OCI-LY1 (cell line): ENCODE measurements at regions not wholly inside any gene's neighbourhood (a gene's known extent, or its start where the extent isn't known, plus 50 kb on each side); places are given as distances from the start of the nearest gene placed in this dataset.

Experiments used
- H2AFZ ChIP-seq: fragments of 200-600 bp; sonication (generic), shearing (Covaris generic); 2 replicates; pipeline ENCODE4 v1.6.0; 2014; ENCODE audit warnings: antibody characterized with exemption, mild to moderate bottlenecking, low read length
- H3F3A ChIP-seq: fragments of 200-600 bp; sonication (generic), shearing (Covaris generic); 2 replicates; pipeline ENCODE4 v1.6.0; 2014; ENCODE audit warnings: mild to moderate bottlenecking, antibody characterized with exemption, low read length, moderate library complexity; ENCODE audit not compliant: insufficient read depth
- H3K27ac ChIP-seq: fragments of 200-600 bp; sonication (generic); 2 replicates; pipeline ENCODE4 v1.5.1; 2014; ENCODE audit warnings: low read length, mixed run types, mild to moderate bottlenecking, low read depth; ENCODE audit not compliant: poor library complexity, severe bottlenecking
- H3K27me3 ChIP-seq: fragments of 200-600 bp; sonication (generic); 2 replicates; pipeline ENCODE4 v1.6.0; 2014; ENCODE audit warnings: antibody characterized with exemption, mild to moderate bottlenecking, low read length, moderate library complexity; ENCODE audit not compliant: insufficient read depth
- H3K36me3 ChIP-seq: fragments of 200-600 bp; sonication (generic); 2 replicates; pipeline ENCODE4 v1.6.1; 2014; ENCODE audit warnings: mild to moderate bottlenecking, antibody characterized with exemption, low read length, moderate library complexity, mixed read lengths; ENCODE audit not compliant: insufficient read depth
- H3K4me1 ChIP-seq: fragments of 200-600 bp; sonication (generic); 2 replicates; pipeline ENCODE4 v1.5.1; 2014; ENCODE audit warnings: mild to moderate bottlenecking, low read length, moderate library complexity; ENCODE audit not compliant: insufficient read depth, severe bottlenecking
- H3K4me2 ChIP-seq: fragments of 200-600 bp; sonication (generic), shearing (Covaris generic); 2 replicates; pipeline ENCODE4 v1.6.1; 2014; ENCODE audit warnings: low read length
- H3K4me3 ChIP-seq: fragments of 200-600 bp; sonication (generic); 2 replicates; pipeline ENCODE4 v1.5.1; 2014; ENCODE audit warnings: low read length, low read depth, mild to moderate bottlenecking, mixed read lengths; ENCODE audit not compliant: poor library complexity, severe bottlenecking
- H3K79me2 ChIP-seq: fragments of 200-600 bp; shearing (Covaris generic); 2 replicates; pipeline ENCODE4 v1.6.1; 2016; ENCODE audit warnings: mixed run types, low read length, mixed read lengths; ENCODE audit not compliant: insufficient read depth
- H3K9ac ChIP-seq: fragments of 200-600 bp; sonication (generic), shearing (Covaris generic); 2 replicates; pipeline ENCODE4 v1.6.1; 2014; ENCODE audit warnings: mild to moderate bottlenecking, low read length, mixed read lengths
- H3K9me2 ChIP-seq: fragments of 200-600 bp; sonication (generic), shearing (Covaris generic); 2 replicates; pipeline ENCODE4 v1.6.1; 2014; ENCODE audit warnings: low read depth, mild to moderate bottlenecking, low read length, mixed read lengths
- H3K9me3 ChIP-seq: fragments of 200-600 bp; shearing (Covaris generic); 2 replicates; pipeline ENCODE4 v1.6.1; 2014; ENCODE audit warnings: low read length, mixed read lengths
- H4K20me1 ChIP-seq: fragments of 200-600 bp; sonication (generic), shearing (Covaris generic); 2 replicates; pipeline ENCODE4 v1.6.0; 2016; ENCODE audit warnings: mild to moderate bottlenecking, low read length; ENCODE audit not compliant: insufficient read depth
- CTCF ChIP-seq: fragments of 200-600 bp; sonication (generic), shearing (Covaris generic); IDR thresholded peaks from 2 replicates; pipeline ENCODE4 v1.5.1; 2017; ENCODE audit warnings: mild to moderate bottlenecking, antibody characterized with exemption, low read length, moderate library complexity, mixed read lengths
- EZH2 ChIP-seq: fragments of 200-600 bp; sonication (generic), shearing (Covaris generic); IDR thresholded peaks from 2 replicates; pipeline ENCODE4 v1.8.0; 2017; ENCODE audit warnings: borderline replicate concordance, mixed run types, mild to moderate bottlenecking, antibody characterized with exemption, low read length, moderate library complexity, mixed read lengths

- Histone ChIP-seq H3K9ac (no peak overlapping the region), H3K9me2 (no peaks in the 10 kb centered on the region), H3K9me3 (no peaks in the 10 kb centered on the region), H3K36me3 (no peaks in the 10 kb centered on the region), H3K27me3 (no peaks in the 10 kb centered on the region), H3F3A (no peaks in the 10 kb centered on the region), H3K4me3 (no peak overlapping the region), H3K4me1 (no peaks in the 10 kb centered on the region), H4K20me1 (no peaks in the 10 kb centered on the region), H2AFZ (no peak overlapping the region), H3K79me2 (no peaks in the 10 kb centered on the region), H3K27ac (no peak overlapping the region), H3K4me2 (no peak overlapping the region)
- TF ChIP-seq CTCF: no peak
- no peak for TF ChIP-seq EZH2
Measured at GRCh38 chr18:44526705-44527415, 153.8 kb upstream of the SETBP1 start.

DNA sequence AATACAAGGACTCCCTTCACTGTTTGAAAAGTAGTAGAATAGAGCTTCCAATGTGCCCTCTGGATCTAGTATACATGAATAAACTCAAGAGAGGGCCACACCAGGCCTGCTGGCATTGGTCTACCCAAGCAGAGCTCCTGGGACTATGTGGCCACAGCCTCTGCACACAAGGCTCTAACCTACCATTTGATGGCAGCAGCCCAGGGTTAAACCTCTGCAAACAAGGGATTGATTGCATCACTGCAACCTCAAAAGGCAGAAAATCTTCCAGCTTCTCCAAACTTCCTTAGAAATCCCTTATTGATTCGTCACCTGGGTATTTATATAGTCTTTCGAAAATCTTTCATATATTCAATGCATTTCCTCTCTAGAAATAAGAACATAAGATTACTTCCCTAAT, 147.6 kb upstream of the SETBP1 start:
- H3K36me3 ChIP-seq: no peaks in the 10 kb centered on the region
- no peaks in the 10 kb centered on the region for H3K27me3 ChIP-seq
- H4K20me1 ChIP-seq: no peaks in the 10 kb centered on the region
- no peaks in the 10 kb centered on the region for H3K79me2 ChIP-seq
- no peak overlapping the region for H3K27ac ChIP-seq
- no peaks in the 10 kb centered on the region for H3F3A ChIP-seq
- no peaks in the 10 kb centered on the region for H3K4me1 ChIP-seq
- H3K4me3 ChIP-seq: no peak overlapping the region
- no peaks in the 10 kb centered on the region for H3K9me2 ChIP-seq
- no peak overlapping the region for H3K9ac ChIP-seq
- no peak overlapping the region for H3K4me2 ChIP-seq
- H3K9me3 ChIP-seq: no peaks in the 10 kb centered on the region
- H2AFZ ChIP-seq: no peak overlapping the region
- no peak for TF ChIP-seq EZH2

DNA sequence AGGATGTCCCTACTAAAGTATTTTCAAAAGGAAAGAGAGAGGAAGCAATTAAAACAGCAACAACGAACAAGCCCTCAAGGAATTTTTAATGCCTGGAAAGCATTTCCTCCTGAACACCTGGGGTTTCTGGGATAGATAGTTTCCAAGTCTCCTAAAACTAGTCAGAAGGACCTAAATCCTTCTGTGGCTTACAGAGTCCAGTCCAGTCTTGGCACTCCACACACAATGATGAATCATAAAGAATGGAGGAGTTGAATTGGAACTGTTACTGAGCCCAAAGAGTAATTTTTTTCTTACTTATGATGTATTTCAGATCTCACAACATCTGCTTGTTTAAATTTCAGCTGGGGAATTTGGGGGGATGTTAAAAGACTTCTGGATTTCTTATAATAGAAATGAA, 144.6 kb upstream of the SETBP1 start:
- no peaks in the 10 kb centered on the region for H4K20me1 ChIP-seq
- no peaks in the 10 kb centered on the region for H3K4me1 ChIP-seq
- no peaks in the 10 kb centered on the region for H3K9me3 ChIP-seq
- no peaks in the 10 kb centered on the region for H3K36me3 ChIP-seq
- no peak overlapping the region for H3K9ac ChIP-seq
- no peaks in the 10 kb centered on the region for H3K79me2 ChIP-seq
- H2AFZ ChIP-seq: no peak overlapping the region
- H3K9me2 ChIP-seq: no peaks in the 10 kb centered on the region
- no peak overlapping the region for H3K4me2 ChIP-seq
- H3F3A ChIP-seq: no peaks in the 10 kb centered on the region
- no peaks in the 10 kb centered on the region for H3K27me3 ChIP-seq
- no peak overlapping the region for H3K27ac ChIP-seq
- no peak overlapping the region for H3K4me3 ChIP-seq
- TF ChIP-seq EZH2 (no peak), CTCF (no peak)

DNA sequence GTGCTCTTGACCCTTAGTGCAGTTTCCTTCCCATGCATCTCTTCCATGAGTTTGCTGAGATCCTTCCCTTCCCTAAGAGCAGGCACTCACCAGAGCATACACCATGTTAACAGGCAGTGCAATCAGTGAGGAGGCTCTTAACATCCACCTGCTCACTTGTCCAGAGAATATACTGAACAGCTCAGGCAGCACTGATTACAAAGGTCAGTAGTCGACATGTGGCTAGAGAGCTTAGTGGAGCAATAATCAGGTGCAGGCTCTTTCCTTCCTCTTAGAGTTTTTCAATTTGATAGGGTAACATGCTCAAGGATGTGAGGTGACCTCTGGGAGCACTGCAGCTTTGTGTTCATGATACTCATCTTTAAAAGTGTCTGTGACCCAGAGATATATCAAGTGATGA, 144.1 kb upstream of the SETBP1 start:
- no peak for TF ChIP-seq EZH2
- no peak for TF ChIP-seq CTCF

More for the DNA sequence above, 144.1 kb upstream of the SETBP1 start:
- no peaks in the 10 kb centered on the region for H3K9me2 ChIP-seq
- no peak overlapping the region for H3K27ac ChIP-seq
- no peak overlapping the region for H3K4me3 ChIP-seq
- H3K36me3 ChIP-seq: no peaks in the 10 kb centered on the region
- H3K4me1 ChIP-seq: no peaks in the 10 kb centered on the region
- H3K27me3 ChIP-seq: no peaks in the 10 kb centered on the region
- H3K9me3 ChIP-seq: no peaks in the 10 kb centered on the region
- H3K9ac ChIP-seq: no peak overlapping the region
- H3K79me2 ChIP-seq: no peaks in the 10 kb centered on the region
- H3K4me2 ChIP-seq: no peak overlapping the region
- no peaks in the 10 kb centered on the region for H3F3A ChIP-seq
- no peak overlapping the region for H2AFZ ChIP-seq
- H4K20me1 ChIP-seq: no peaks in the 10 kb centered on the region
